ENCODE measurements at regions not wholly inside any gene's neighbourhood (a gene's known extent, or its start where the extent isn't known, plus 50 kb on each side); places are given as distances from the start of the nearest gene placed in this dataset.

DNA sequence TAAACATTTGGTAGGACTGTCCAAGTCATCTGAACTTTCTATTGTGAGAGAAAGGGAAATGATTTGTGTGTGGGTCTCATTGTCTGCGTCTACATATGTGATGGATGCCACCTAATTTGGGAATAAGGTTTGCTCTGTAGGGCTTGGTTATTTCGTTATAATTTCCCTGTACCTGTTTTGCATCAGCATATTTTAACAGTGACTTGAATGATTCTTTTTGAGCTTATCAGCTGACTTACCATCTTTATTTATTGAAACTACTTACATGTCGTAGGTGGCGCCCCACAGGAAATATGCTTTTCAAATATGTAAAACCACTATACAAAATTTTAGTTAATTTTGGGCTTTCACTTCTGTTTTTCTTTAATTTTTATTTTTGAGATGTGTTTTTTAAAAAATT is 56.5 kb upstream of the BCAT1 start:
- DNase-seq (ENCODE audit: low read depth) = no peak

DNA sequence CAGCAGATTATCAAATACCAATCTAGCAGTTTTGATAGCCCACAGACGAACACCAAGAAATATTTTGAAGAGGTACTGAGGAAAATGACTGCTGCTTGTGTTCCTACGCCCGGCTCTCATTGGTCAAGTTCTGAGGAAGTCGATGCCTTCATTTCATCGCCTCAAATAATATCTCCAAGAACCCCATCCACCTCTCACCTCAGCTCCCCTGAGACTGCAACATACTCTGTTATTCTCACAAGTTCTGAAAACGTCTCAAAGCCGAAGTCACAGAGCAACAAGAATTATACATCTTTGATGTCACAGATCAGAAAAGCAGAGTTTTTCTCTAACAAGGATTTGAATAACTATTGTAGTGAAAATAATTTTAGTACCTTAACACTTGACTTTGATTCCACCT is 55.5 kb upstream of the BCAT1 start:
- DNase-seq (ENCODE audit: low read depth) = no peak

DNA sequence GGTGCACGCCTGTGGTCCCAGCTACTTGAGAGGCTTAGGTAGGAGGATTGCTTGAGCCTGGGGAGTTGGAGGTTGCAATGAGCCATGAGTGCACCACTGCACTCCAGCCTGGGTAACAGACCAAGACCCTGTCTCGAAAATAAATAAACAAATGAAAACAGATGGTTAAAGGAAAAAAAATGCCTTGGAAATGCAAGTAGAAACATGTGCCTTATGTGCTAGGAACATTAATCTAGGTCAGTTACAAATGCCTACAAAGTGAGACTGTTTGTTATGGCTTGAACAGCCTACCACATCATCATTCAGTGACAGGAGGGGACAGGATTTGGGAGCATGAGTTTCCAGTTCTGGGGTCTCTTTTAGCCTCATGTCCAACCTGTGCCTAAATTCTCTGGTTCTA is 52.4 kb upstream of the BCAT1 start:
- no peak for DNase-seq (ENCODE audit: low read depth)
